ENCODE measurements at regions not wholly inside any gene's neighbourhood (a gene's known extent, or its start where the extent isn't known, plus 50 kb on each side); places are given as distances from the start of the nearest gene placed in this dataset.

DNA sequence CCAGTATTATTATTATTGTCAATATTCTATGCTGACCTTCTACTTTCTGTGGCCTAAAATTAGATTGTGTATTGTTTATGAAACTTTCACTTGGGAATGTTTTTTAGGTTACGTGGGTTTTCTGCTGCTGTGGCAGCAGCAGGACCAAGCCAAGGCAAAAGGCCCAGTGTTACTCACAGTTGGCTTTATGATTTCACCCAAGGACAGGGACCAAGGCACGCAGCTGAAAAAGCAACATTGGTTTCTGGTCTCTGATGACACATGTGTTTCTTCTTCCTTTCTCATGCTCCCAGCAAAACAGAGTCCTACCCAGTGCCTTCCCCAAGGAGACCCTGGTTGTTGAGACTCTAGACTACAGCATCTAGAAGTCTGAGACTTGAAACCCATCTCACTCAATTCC lies 413.7 kb downstream of the SETD4 start:
- ATAC-seq = no peak
- Histone ChIP-seq H3K27me3 (no peaks in the 10 kb centered on the region), H3K27ac (no peak overlapping the region), H3K4me1 (peaks cover 0 to 8% (median 0%) of the 10 kb centered on the region in 4 donors), H3K4me3 (no peak overlapping the region), H3K36me3 (no peaks in the 10 kb centered on the region), H3K9me3 (no peaks in the 10 kb centered on the region)
- intact Hi-C loops (cut with DNase I) = no loop called here
- WGBS (ENCODE audit: insufficient coverage, low coverage, low lambda C conversion rate, missing lambda C conversion rate) = 100% methylated on average over 2 of the region's 2 CpGs
- DNase-seq = no peak
- TF ChIP-seq, protein P1, sequence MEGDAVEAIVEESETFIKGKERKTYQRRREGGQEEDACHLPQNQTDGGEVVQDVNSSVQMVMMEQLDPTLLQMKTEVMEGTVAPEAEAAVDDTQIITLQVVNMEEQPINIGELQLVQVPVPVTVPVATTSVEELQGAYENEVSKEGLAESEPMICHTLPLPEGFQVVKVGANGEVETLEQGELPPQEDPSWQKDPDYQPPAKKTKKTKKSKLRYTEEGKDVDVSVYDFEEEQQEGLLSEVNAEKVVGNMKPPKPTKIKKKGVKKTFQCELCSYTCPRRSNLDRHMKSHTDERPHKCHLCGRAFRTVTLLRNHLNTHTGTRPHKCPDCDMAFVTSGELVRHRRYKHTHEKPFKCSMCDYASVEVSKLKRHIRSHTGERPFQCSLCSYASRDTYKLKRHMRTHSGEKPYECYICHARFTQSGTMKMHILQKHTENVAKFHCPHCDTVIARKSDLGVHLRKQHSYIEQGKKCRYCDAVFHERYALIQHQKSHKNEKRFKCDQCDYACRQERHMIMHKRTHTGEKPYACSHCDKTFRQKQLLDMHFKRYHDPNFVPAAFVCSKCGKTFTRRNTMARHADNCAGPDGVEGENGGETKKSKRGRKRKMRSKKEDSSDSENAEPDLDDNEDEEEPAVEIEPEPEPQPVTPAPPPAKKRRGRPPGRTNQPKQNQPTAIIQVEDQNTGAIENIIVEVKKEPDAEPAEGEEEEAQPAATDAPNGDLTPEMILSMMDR (IDR thresholded peaks at IDR 0.05) = no peak
- TF ChIP-seq POLR2A (IDR thresholded peaks at IDR 0.05) = no peak

DNA sequence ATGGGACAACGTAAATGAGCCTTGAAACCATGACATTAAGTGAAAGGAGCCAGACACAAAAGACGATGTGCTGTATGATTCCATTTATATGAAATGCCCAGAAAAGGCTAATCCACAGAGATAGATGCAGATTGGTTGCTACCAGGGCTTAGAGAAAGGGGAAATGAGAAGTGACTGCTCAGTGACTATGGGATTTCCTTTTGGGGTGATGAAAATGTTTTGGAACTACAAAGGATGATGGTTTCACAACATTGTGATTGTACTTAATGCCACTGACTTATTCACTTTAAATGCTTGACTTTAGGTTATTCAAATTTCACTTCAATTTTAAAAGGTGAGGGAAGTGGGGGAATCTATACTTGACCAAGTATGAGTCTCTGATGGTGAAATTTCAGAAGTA lies 414.3 kb downstream of the SETD4 start:
- WGBS (ENCODE audit: insufficient coverage, low coverage, low lambda C conversion rate, missing lambda C conversion rate) = 80% methylated on average over 2 of the region's 2 CpGs
- DNase-seq = no peak
- Histone ChIP-seq H3K4me1 (peaks cover 0 to 8% (median 0%) of the 10 kb centered on the region in 4 donors), H3K36me3 (no peaks in the 10 kb centered on the region), H3K4me3 (no peak overlapping the region), H3K9me3 (no peaks in the 10 kb centered on the region), H3K27me3 (no peaks in the 10 kb centered on the region), H3K27ac (no peak overlapping the region)
- intact Hi-C loops (cut with DNase I) = no loop called here
- no peak for TF ChIP-seq POLR2A (IDR thresholded peaks at IDR 0.05)
- TF ChIP-seq, protein P1 (IDR thresholded peaks at IDR 0.05) = no peak
- ATAC-seq = no peak

DNA sequence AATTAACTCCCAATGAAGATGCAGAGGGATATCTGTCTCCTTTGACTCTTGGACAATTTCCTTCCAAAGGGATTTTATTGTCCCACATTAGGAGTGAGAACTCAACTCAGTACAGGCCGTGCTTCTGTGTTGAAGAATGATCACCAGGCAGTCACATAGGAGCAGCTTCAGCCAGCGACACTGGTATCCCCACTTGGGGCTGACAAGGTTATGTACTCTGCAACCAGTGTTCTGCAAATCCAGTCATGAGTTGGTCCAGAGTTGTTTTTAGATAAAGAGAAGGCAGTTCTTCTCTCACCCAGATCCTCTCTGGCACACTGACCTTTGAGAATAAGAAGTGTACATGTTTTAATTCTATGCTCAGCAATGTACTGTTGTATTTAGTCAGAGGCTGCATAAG lies 415.8 kb downstream of the SETD4 start:
- DNase-seq = no peak
- 80% methylated on average over 1 of the region's 2 CpGs for WGBS (ENCODE audit: insufficient coverage, low coverage, low lambda C conversion rate, missing lambda C conversion rate)
- Histone ChIP-seq H3K36me3 (no peaks in the 10 kb centered on the region), H3K9me3 (no peaks in the 10 kb centered on the region), H3K4me3 (no peak overlapping the region), H3K27me3 (no peaks in the 10 kb centered on the region), H3K4me1 (peaks cover 0 to 8% (median 0%) of the 10 kb centered on the region in 4 donors), H3K27ac (no peak overlapping the region)
- ATAC-seq = no peak
- intact Hi-C loops (cut with DNase I) = no loop called here
- no peak for TF ChIP-seq POLR2A (IDR thresholded peaks at IDR 0.05)
- TF ChIP-seq, protein P1 (IDR thresholded peaks at IDR 0.05) = no peak

DNA sequence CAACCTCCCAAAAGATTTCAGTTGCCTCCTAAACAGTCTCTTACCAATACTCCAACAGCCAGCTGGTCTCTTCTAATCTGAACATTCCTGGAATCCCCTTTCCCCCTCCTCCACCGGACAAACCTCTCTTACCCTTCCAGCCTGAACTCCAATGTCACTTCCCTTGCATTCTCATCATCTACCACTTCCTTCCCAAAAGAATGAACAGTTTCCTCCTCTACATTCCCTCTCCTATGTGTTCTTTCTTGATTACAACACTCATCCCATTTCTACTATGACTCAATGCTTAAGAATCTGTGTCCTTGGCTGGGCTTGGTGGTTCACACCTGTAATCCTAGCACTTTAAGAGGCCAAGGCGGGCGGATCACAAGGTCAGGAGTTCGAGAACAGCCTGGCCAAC lies 417.1 kb downstream of the SETD4 start:
- intact Hi-C loops (cut with DNase I) = no loop called here

DNA sequence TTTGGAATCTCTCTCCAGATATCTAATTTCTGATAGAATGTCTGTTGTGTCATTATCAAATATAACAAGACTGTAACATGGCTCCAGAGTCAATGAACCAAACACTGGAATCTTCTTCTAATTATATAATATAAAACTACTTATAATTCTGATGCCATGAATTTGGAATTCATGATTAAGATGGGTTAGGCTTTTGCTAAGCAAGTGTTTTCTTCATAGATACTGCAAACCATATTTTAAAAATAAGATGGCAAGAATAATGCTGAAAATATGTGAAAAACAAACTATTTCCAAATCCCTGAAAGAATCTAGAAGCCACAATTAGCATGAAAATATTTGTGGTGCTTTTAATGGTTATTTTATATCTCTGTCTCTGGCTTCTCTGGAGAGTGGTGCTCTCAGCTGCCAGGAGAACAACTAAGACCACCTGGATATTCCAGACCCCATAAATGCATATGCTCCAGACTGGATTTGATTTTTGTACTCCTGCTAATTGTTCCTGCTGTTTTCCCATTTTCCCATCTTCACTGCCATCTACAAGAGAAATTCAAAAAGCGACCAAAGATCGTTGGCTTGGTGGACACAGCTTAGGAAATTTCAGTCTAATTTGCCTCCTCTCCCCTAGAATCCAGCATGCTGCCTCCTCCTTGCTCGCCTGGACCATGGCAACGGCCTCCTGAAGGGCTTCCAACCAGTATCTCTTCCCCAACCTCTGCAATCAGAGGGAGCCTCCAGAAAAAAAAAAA lies 418.9 kb downstream of the SETD4 start:
- WGBS (ENCODE audit: insufficient coverage, low coverage, low lambda C conversion rate, missing lambda C conversion rate) = 62% methylated on average over 4 of the region's 4 CpGs
- Histone ChIP-seq H3K27me3 (no peaks in the 10 kb centered on the region), H3K36me3 (no peaks in the 10 kb centered on the region), H3K4me3 (no peak overlapping the region), H3K4me1 (no peaks in the 10 kb centered on the region), H3K9me3 (no peaks in the 10 kb centered on the region), H3K27ac (no peak overlapping the region)
- TF ChIP-seq, protein P1 (IDR thresholded peaks at IDR 0.05) = no peak
- no peak for TF ChIP-seq POLR2A (IDR thresholded peaks at IDR 0.05)
- ATAC-seq (no peak), DNase-seq (no peak)
- intact Hi-C loops (cut with DNase I) = no loop called here

More for the DNA sequence above, 417.1 kb downstream of the SETD4 start:
- TF ChIP-seq POLR2A (IDR thresholded peaks at IDR 0.05) = no peak
- Histone ChIP-seq H3K27ac (no peak overlapping the region), H3K9me3 (no peaks in the 10 kb centered on the region), H3K27me3 (no peaks in the 10 kb centered on the region), H3K36me3 (no peaks in the 10 kb centered on the region), H3K4me3 (no peak overlapping the region), H3K4me1 (peaks cover 0 to under 1% (median 0%) of the 10 kb centered on the region in 4 donors)
- ATAC-seq (no peak), DNase-seq (no peak)
- WGBS (ENCODE audit: insufficient coverage, low coverage, low lambda C conversion rate, missing lambda C conversion rate) = 56% methylated on average over 4 of the region's 4 CpGs
